HG02870 (cell line): ENCODE measurements at regions not wholly inside any gene's neighbourhood (a gene's known extent, or its start where the extent isn't known, plus 50 kb on each side); places are given as distances from the start of the nearest gene placed in this dataset.

ENCODE experiments used
- ATAC-seq: cut with Tn5 transposase; IDR thresholded peaks from one replicate; pipeline ENCODE4 v1.9.1; 2021; ENCODE audit warnings: mild to moderate bottlenecking, moderate library complexity; ENCODE audit not compliant: unreplicated experiment

GRCh38 chr20:6576726-6577125 lies 190.8 kb upstream of the BMP2 start:
- ATAC-seq, result no peak

- peak; percentile 80 for ATAC-seq
Observed at GRCh38 chr20:6575912-6576401, 191.5 kb upstream of the BMP2 start.

GRCh38 chr20:6566821-6567220 lies 200.7 kb upstream of the BMP2 start:
- no peak for ATAC-seq

- no peak for ATAC-seq
Observed at GRCh38 chr20:6562111-6562510, 205.4 kb upstream of the BMP2 start.

- no peak for ATAC-seq
Observed at GRCh38 chr20:6560978-6561377, 206.5 kb upstream of the BMP2 start.

- ATAC-seq, result no peak
Observed at GRCh38 chr20:6559791-6560190, 207.7 kb upstream of the BMP2 start.

GRCh38 chr20:6558341-6558740 lies 209.1 kb upstream of the BMP2 start:
- ATAC-seq, result no peak

- no peak for ATAC-seq
Observed at GRCh38 chr20:6533761-6534479, 233.6 kb upstream of the BMP2 start.

- no peak for ATAC-seq
Observed at GRCh38 chr20:6533351-6533750, 234.1 kb upstream of the BMP2 start.

- no peak for ATAC-seq
Observed at GRCh38 chr20:6530779-6531315, 236.6 kb upstream of the BMP2 start.

- ATAC-seq, result no peak
Observed at GRCh38 chr20:6530254-6530653, 237.2 kb upstream of the BMP2 start.

GRCh38 chr20:6525447-6526303 lies 241.8 kb upstream of the BMP2 start:
- ATAC-seq, result no peak

- no peak for ATAC-seq
Observed at GRCh38 chr20:6524305-6524704, 243.2 kb upstream of the BMP2 start.

GRCh38 chr20:6519556-6519955 lies 247.9 kb upstream of the BMP2 start:
- ATAC-seq, result no peak

GRCh38 chr20:6515261-6515660 lies 252.2 kb upstream of the BMP2 start:
- ATAC-seq, result no peak

- ATAC-seq, result no peak
Observed at GRCh38 chr20:6513599-6513998, 253.9 kb upstream of the BMP2 start.

- ATAC-seq, result no peak
Observed at GRCh38 chr20:6509374-6509773, 258.1 kb upstream of the BMP2 start.

- ATAC-seq, result no peak
Observed at GRCh38 chr20:6506906-6507305, 260.6 kb upstream of the BMP2 start.

GRCh38 chr20:6504826-6505225 lies 262.7 kb upstream of the BMP2 start:
- ATAC-seq, result no peak

GRCh38 chr20:6504179-6504578 lies 263.3 kb upstream of the BMP2 start:
- ATAC-seq, result no peak

- ATAC-seq, result no peak
Observed at GRCh38 chr20:6502999-6503398, 264.5 kb upstream of the BMP2 start.

GRCh38 chr20:6502219-6502618 lies 265.3 kb upstream of the BMP2 start:
- ATAC-seq, result no peak
